SW 1271 (cell line): ENCODE measurements at regions not wholly inside any gene's neighbourhood (a gene's known extent, or its start where the extent isn't known, plus 50 kb on each side); places are given as distances from the start of the nearest gene placed in this dataset.

ENCODE experiments used
- DNase-seq, 2 experiments: peaks; one replicate each; lab custom pipeline; 2025; lab: John Stamatoyannopoulos, UW

- no peak for DNase-seq
Measured at GRCh38 chr4:128601991-128602695, 207.4 kb upstream of the JADE1 start.

- DNase-seq = no peak
Measured at GRCh38 chr4:128600996-128601871, 208.3 kb upstream of the JADE1 start.

- no peak for DNase-seq
Measured at GRCh38 chr4:128600410-128600809, 209.1 kb upstream of the JADE1 start.

GRCh38 chr4:128597500-128597899 lies 212.0 kb upstream of the JADE1 start:
- no peak for DNase-seq

- no peak for DNase-seq
Measured at GRCh38 chr4:128596853-128597252, 212.6 kb upstream of the JADE1 start.

GRCh38 chr4:128596115-128596514 lies 213.4 kb upstream of the JADE1 start:
- no peak for DNase-seq

GRCh38 chr4:128591482-128591881 lies 218.0 kb upstream of the JADE1 start:
- DNase-seq = no peak

GRCh38 chr4:128590773-128591172 lies 218.7 kb upstream of the JADE1 start:
- DNase-seq = no peak

GRCh38 chr4:128590034-128590740 lies 219.3 kb upstream of the JADE1 start:
- DNase-seq = no peak

- DNase-seq = no peak
Measured at GRCh38 chr4:128589384-128589965, 220.0 kb upstream of the JADE1 start.

GRCh38 chr4:128587382-128587781 lies 222.1 kb upstream of the JADE1 start:
- DNase-seq = no peak

- DNase-seq = no peak
Measured at GRCh38 chr4:128583753-128584712, 225.5 kb upstream of the JADE1 start.

- DNase-seq = no peak
Measured at GRCh38 chr4:128582427-128582870, 227.1 kb upstream of the JADE1 start.

- no peak for DNase-seq
Measured at GRCh38 chr4:128579154-128579853, 230.2 kb upstream of the JADE1 start.

GRCh38 chr4:128574706-128575105 lies 234.8 kb upstream of the JADE1 start:
- DNase-seq = no peak

- peak in 1 of 2 experiments; percentile 49 for DNase-seq
Measured at GRCh38 chr4:128573781-128574508, 235.6 kb upstream of the JADE1 start.

GRCh38 chr4:128572778-128573241 lies 236.7 kb upstream of the JADE1 start:
- DNase-seq = no peak

GRCh38 chr4:128571747-128572146 lies 237.8 kb upstream of the JADE1 start:
- DNase-seq = peak; percentile 28 to 79

GRCh38 chr4:128570387-128570975 lies 239.0 kb upstream of the JADE1 start:
- no peak for DNase-seq
